GM06990 (cell line): ENCODE measurements at regions not wholly inside any gene's neighbourhood (a gene's known extent, or its start where the extent isn't known, plus 50 kb on each side); places are given as distances from the start of the nearest gene placed in this dataset.
"Not testable (repeated sequence)": the region's sequence is repeated elsewhere in the genome, so short reads cannot be mapped to it uniquely, and the experiment has no call there.

Experiments used
- DNase-seq: peaks from one replicate; pipeline ENCODE4 v3.0.0-alpha.2; 2011; ENCODE audit not compliant: insufficient read length; ENCODE audit errors: extremely low read depth
- H3K27me3 ChIP-seq: replicated peaks from 2 replicates; pipeline ENCODE4 v1.6.0; 2011; ENCODE audit warnings: low read length; ENCODE audit not compliant: control insufficient read depth, insufficient read depth
- H3K36me3 ChIP-seq: 2 replicates; pipeline ENCODE4 v1.5.1; 2011; ENCODE audit warnings: low read length; ENCODE audit not compliant: control insufficient read depth, insufficient read depth
- H3K4me3 ChIP-seq: replicated peaks from 2 replicates; pipeline ENCODE4 v1.5.1; 2011; ENCODE audit warnings: low read depth, mild to moderate bottlenecking, control low read depth, low read length
- CTCF ChIP-seq: IDR thresholded peaks from 2 replicates; pipeline ENCODE4 v1.5.1; 2011; ENCODE audit warnings: low read length, control low read depth, mild to moderate bottlenecking, inconsistent platforms; ENCODE audit not compliant: insufficient read depth, poor library complexity, severe bottlenecking

- TF ChIP-seq CTCF, result no peak
- no peaks in the 10 kb centered on the region for H3K36me3 ChIP-seq
- H3K27me3 ChIP-seq, result no peaks in the 10 kb centered on the region
- DNase-seq, result no peak
- H3K4me3 ChIP-seq, result no peak overlapping the region
These were observed 152.7 kb downstream of the NFKBIZ start for GRCh38 chr3:102002056-102002455.

GRCh38 chr3:102004561-102004960, 155.2 kb downstream of the NFKBIZ start:
- Histone ChIP-seq H3K4me3 (no peak overlapping the region), H3K36me3 (no peaks in the 10 kb centered on the region), H3K27me3 (no peaks in the 10 kb centered on the region)
- DNase-seq, result no peak
- no peak for TF ChIP-seq CTCF

- H3K4me3 ChIP-seq, result no peak overlapping the region
- no peaks in the 10 kb centered on the region for H3K27me3 ChIP-seq
- no peak for DNase-seq
- no peaks in the 10 kb centered on the region for H3K36me3 ChIP-seq
- TF ChIP-seq CTCF, result no peak
These were observed 156.2 kb downstream of the NFKBIZ start for GRCh38 chr3:102005551-102005950.

GRCh38 chr3:102006812-102007485, 157.6 kb downstream of the NFKBIZ start:
- H3K36me3 ChIP-seq, result no peaks in the 10 kb centered on the region
- no peak overlapping the region for H3K4me3 ChIP-seq
- no peak for TF ChIP-seq CTCF
- DNase-seq, result no peak
- H3K27me3 ChIP-seq, result no peaks in the 10 kb centered on the region

- not testable (repeated sequence) for H3K27me3 ChIP-seq, DNase-seq, H3K36me3 ChIP-seq, H3K4me3 ChIP-seq
These were observed 159.1 kb downstream of the NFKBIZ start for GRCh38 chr3:102008436-102008835.

GRCh38 chr3:102016417-102016816, 167.1 kb downstream of the NFKBIZ start:
- no peak overlapping the region for H3K4me3 ChIP-seq
- TF ChIP-seq CTCF, result no peak
- H3K27me3 ChIP-seq, result no peaks in the 10 kb centered on the region
- no peaks in the 10 kb centered on the region for H3K36me3 ChIP-seq
- DNase-seq, result no peak
